ENCODE measurements at regions not wholly inside any gene's neighbourhood (a gene's known extent, or its start where the extent isn't known, plus 50 kb on each side); places are given as distances from the start of the nearest gene placed in this dataset.

- no peak for DNase-seq
Measured at GRCh38 chr3:162021206-162021605, 524.6 kb downstream of the OTOL1 start.

DNA sequence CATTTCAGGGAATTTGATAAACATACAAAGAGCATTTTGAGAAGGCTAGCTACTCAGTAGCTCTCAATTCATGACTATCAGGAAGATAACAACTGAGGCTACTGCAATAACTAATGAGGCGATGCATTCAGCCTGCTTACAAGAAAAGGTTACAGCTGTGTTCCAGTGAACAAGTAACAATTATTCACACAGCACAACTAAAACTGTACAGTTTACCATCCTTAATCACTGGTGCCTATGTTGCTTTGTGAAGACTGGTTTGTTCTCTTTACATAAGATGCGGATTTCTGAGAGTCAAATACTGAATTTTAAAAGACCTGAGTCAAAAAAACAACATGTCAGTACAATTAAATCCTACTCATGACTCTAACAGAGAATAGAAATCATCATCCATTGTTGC is 526.3 kb downstream of the OTOL1 start:
- DNase-seq, result no peak

- no peak for DNase-seq
Measured at GRCh38 chr3:162029736-162030135, 533.1 kb downstream of the OTOL1 start.

- no peak for DNase-seq
Measured at GRCh38 chr3:162034368-162034767, 537.8 kb downstream of the OTOL1 start.

DNA sequence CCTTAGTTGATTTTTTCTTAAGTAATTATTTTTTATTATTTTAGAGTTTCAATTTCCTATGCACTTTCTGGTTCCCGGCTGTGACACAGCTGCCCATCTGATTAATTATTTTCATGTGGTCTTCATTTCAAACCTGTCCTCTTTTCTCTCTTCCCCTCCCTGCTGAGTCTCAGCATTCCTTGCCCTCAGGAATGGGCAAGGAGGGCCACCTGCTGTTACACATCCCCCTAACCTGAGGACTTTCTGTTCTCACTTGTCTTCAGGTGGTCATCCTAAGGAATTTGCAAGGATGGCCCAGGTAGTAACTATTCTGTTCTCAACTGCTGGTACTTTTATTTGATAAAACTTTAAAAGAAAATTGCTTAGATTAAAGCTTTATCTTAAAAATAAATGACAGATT is 545.0 kb downstream of the OTOL1 start:
- DNase-seq, result no peak

DNA sequence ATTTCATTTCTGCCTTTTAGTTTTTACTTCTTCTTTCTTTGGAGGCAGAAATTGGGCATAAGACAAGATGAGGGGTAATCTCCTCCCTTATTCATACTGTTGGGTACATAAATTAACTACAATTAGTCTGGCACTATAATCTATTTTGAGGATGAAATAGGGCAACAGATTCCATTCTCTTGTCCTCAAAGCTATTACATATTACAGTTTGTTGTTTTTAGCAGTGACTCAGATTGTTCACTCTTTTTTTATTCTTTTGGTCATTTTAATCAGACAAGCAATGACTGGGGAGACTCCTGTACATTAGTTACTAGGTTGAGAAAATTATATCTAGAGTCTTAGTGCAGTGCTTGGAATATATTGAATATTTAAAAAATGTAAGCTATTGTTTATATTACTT is 556.0 kb downstream of the OTOL1 start:
- no peak for DNase-seq

DNA sequence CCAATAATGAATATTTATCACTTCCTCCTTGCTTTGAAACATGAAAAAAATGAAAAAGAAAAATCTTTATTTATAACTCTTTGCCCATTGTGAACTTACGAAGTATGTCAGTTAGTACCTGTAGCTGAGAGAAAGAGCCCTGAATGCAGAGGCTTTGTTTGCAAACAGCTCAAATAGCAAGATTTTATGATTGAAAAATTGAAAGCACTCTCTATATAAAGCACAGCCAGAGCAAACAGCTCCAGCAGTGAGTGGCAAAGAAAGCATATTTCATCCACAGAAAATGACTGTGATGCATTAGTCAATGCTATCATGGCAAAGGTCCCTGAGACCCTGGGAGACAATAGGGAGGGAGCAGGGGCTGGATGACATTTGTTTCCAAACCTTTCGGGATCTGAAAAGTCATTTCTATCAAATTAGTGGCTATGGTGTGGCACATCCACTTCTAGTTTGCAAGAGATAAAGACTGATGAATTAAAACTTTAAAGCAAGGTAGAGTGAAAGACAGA is 576.1 kb downstream of the OTOL1 start:
- no peak for DNase-seq

- no peak for DNase-seq
Measured at GRCh38 chr3:162073422-162073975, 576.9 kb downstream of the OTOL1 start.

GRCh38 chr3:162077108-162077507 is 580.5 kb downstream of the OTOL1 start:
- DNase-seq, result no peak

- DNase-seq, result no peak
Measured at GRCh38 chr3:162082516-162082915, 585.9 kb downstream of the OTOL1 start.

DNA sequence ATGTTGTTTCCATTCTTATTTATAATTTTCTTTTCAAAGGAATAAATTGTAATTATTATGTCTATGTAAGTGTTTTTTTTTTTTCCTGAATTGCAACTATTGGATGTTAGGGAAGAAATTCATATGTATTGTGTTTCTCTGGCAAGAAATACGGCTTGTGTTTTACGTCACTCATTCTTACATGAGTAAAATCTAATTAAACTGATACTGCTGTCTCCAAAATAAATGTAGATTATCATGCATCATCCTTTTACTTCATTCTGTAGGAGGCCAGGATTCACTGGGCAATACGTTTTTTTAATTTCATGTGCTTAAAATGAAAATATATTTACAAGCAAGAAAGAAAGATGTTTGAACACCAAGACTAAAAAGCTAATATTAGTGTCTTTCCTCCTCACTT is 590.8 kb downstream of the OTOL1 start:
- no peak for DNase-seq

GRCh38 chr3:162092751-162093150 is 596.1 kb downstream of the OTOL1 start:
- DNase-seq, result no peak

DNA sequence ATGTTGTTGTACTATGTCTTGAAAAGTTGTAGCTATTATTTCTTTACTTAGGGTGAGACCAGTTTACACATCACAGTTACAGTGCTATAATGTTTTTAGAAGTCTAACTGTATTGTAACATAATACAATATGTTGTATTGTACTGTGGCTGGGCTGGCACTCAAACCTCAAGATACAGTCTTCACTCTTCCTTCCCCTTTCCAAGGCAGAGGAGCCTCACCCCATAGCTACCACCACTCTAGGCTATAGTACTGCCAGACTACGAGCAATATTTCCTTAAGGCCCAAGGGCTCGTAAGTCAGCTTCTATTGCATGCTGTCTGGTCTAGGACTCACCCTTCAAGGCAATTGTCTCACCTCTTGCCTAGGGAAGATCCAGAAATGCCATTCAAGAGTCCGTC is 597.7 kb downstream of the OTOL1 start:
- DNase-seq, result no peak

GRCh38 chr3:162096874-162097273 is 600.3 kb downstream of the OTOL1 start:
- DNase-seq, result no peak

DNA sequence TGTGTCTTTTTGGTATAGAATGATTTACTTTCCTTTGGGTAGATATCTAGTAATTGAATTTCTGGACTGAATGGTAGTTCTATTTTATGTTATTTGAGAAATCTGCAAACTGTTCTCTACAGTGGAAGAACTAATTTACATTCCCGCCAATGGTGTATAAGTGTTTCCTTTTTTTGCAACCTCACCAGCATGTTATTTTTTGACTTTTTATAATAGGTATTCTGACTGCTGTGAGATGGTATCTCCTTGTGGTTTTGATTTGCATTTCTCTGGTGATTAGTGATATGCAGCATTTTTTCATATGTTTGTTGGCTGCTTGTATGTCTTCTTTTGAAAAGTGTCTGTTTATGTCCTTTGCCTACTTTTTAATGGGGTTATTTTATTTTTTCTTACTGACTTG is 607.2 kb downstream of the OTOL1 start:
- no peak for DNase-seq

DNA sequence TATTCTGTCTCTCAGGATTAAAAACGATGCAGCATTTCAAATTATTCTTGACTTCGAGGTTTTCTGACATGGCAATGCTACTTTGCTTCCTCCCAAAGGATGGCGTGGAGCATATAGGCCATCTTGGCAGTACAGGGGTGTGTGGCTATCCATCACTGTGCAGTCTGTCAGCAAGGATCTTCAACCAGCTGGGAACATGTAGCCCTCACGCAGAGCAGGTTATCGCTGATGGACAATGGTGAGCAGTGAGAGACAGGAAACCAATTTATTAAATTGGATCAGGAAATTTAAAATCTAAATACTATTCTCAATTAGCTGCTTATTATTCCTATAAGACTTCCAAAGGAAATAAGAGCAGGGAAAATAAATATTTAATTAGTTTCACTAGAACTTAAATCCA is 615.3 kb downstream of the OTOL1 start:
- DNase-seq, result no peak

DNA sequence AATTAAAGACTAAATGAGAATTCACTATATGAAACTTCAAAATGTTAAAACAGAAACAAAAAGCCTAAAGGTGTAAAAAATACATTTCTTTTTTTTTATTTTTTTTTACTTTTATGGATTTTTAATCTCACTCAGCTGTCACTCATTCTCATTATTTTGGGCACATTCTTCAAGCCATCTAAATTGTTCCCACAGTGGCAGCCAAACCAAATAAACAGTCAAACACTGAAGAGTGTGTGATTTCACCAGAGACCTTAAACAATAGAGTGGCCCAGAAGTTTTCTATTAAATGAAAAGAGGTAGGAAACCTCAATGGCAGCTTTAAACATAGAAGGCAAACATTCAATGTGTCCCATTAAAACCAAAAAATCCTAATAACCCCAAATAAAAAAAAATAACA is 616.1 kb downstream of the OTOL1 start:
- no peak for DNase-seq

DNA sequence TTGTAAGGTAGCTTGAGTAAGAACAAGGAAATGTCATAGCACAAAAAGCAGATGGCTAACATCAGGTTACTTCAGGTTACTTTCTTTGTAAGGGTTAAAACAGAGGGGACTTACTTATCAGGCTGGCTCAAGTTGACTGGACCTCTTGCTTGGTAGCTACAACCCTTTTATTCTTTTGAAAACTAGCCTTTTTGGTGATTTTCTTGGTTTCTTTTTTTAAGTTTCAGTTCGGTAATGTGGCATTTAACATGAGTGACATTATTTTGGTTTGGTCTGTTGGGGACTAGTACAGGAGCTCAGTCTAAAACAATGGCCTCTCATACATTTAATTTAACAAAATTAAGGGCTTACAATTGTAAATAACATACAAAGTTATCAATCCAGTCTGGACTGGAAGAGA is 621.4 kb downstream of the OTOL1 start:
- DNase-seq, result no peak

DNA sequence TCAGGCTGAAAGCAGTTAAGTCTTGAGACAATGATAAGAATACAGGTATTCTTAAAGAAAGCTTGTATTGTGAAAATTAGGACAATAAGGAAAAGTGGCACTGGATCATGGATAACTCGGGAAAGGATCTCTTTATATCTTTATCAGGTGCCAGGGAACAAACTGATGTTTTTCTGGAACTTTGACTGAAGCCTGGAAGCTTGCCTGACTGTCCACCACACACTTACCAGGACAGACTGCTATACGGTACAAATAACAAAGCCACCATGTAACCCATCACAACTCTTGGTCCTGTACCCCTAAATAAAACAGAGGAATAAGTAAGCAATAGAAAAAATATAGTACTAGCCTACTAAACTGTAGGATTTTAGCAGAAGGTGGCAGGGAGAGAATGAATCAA is 623.0 kb downstream of the OTOL1 start:
- DNase-seq, result no peak

DNA sequence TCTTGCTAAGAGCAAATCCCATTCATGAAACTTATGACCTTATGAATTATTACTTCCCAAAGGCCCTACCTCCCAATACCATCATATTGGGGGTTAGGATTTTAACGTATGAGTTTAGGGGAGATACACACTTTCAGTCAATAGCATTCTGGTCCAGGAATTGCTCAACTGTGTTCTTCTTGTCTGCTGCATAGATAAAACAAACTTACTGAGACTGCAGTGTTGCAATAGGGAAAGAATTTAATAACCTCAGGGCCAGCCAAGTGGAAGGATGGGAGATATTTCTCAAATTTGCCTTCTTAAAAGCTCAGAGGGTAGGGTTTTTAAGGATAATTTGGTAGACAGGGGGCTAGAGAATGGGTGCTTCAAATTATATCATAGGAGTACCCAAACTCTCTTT is 625.8 kb downstream of the OTOL1 start:
- DNase-seq, result no peak

DNA sequence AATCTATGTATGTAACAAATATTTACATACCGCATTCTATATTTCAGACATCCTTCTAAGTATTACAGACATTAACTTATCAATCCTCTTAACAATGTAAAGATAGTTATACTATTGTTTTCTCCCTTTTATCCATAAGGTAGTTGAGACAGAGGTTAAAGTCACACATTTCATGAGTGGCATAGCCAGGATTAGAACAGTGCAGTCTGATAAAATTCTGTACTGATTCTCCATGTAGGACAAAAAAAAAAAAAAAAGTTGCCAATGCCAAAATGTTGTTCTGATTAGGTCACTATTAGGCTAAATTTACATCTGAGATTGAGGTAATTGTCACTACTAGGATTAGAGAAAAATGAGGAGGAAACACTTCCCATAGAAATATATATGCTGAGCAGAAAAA is 629.2 kb downstream of the OTOL1 start:
- no peak for DNase-seq

GRCh38 chr3:162130582-162130981 is 634.0 kb downstream of the OTOL1 start:
- DNase-seq, result no peak

GRCh38 chr3:162132981-162133380 is 636.4 kb downstream of the OTOL1 start:
- DNase-seq, result no peak

GRCh38 chr3:162134571-162134970 is 638.0 kb downstream of the OTOL1 start:
- no peak for DNase-seq

DNA sequence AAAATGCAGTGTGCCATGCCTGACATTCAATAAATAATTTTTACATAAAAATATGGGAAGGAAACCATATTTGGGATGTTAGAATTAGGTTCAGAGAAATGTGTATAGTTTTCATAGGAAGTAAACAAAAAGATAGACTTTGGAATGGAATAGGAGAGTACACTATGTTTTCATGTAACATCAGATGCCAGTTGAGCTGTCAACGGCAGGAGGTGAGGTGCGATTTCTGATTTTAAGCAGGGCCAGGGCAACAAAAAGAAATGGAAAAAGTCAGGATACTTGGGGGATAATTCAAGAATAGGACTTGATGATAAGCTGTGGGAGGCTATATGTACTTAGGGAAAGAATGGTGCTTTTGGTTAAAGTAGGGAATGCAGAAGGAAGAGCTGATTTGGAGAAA is 639.5 kb downstream of the OTOL1 start:
- no peak for DNase-seq

- no peak for DNase-seq
Measured at GRCh38 chr3:162138509-162138908, 641.9 kb downstream of the OTOL1 start.

Measured in NCI-H1694 treated with DMSO at 0.1 percent for 48 hours (cell line).